IPS DF 4.7 (cell line): ENCODE measurements at regions not wholly inside any gene's neighbourhood (a gene's known extent, or its start where the extent isn't known, plus 50 kb on each side); places are given as distances from the start of the nearest gene placed in this dataset.

Source experiments
- DNase-seq: peaks from one replicate; pipeline ENCODE4 v3.0.0-alpha.2; 2013; ENCODE audit warnings: low spot score; ENCODE audit errors: extremely low read depth

GRCh38 chr2:4551691-4552474 is 848.5 kb downstream of the DCDC2C start:
- no peak for DNase-seq

- no peak for DNase-seq
Observed at GRCh38 chr2:4553241-4553640, 849.9 kb downstream of the DCDC2C start.

DNA sequence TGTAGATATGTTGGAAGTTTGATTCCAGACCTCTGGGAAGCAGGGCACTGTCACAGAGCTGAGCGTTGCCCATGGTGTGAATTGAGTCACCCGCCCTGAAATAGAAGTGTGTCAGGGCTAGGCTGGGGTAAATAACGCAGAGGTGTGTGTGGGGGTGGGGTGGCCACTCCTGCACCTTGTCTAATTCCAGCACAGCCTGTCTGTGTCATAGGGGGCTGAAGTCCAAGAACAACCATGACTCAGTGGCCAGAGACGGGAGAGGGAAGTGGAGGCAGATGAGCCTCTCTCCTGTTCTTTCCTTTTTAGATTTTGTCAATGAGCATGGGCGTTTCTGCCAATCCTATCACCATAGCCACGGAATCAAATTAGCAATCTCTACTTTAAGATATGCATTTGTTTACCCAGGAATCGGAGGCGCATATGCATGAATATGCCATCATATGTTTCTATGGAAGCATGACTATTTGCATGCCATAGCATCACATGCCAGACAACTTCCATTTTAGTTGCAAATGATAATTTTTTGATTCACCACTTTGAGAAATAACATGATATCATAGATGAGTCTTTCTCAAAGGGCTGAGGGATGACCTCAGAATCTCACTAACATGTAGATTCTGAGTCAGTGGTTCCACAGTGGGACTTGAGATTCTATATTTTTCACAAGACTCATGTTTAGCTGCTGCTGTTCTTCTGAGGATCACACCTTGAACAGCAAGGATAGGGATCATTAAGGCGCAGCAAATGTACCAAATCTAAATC is 852.9 kb downstream of the DCDC2C start:
- no peak for DNase-seq

- no peak for DNase-seq
Observed at GRCh38 chr2:4561196-4561595, 857.8 kb downstream of the DCDC2C start.

DNA sequence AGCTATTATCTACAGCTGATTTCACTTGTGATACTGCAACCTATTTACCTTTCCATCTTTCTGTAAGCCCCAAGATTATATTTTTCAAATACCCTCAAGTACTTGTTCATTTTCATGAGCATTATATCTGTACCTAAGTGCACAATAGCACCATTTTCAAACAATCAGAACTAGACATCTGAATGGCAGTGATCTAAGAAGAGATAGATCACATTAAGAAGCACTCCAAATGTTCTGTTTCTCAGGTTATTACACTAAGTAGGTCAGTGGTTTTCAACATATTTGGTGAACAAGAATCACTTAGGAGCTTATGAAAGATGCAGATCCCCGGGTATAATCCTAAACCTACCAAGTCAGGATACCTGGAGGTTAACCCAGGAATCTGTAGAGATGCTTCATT is 872.7 kb downstream of the DCDC2C start:
- no peak for DNase-seq

- DNase-seq, result no peak
Observed at GRCh38 chr2:4579977-4580376, 876.6 kb downstream of the DCDC2C start.

DNA sequence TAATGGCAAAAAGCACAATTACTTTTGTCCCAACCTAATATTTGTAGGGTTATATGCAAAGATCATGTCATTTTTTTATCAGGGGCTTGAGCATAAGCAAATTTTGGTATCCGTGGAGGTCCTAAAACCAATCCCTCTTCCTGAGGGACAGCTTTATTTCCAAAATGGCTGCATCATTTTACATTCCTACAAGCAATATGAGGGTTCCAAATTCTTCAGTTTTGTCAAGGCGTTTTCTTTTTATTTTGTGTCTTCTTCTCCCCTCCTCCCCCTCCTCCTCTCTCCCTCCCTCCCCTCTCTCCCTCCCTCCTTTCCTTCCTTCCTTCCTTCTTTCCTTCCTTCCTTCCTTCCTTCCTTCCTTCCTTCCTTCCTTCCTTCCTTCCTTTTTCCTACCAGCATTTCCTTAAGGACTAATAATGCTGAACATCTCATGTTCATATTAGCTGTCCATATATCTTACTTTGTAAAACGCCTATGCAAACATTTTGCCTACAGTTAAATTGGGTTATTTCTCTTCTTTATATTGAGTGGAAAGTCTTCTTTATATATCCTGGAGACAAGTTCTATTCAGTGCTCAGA is 881.8 kb downstream of the DCDC2C start:
- DNase-seq, result no peak

DNA sequence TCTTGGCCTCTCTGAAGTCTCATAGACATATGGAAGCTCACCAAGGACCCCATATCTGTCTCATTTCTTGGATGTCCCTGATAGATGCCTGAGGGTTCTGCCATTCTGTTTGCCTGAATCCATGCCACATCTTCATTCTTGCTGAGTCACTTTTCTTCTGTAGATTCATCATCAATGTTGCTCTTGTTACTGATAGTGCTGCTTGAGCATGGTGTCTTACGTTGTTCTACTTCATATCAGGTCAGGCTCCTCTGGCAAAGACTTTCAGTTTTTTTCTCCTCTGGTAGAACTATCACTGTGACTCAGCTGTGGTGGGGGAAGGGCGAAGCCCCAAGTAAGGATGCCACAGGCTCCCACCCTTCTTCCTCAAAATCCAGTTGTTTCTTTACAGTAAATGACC is 885.2 kb downstream of the DCDC2C start:
- no peak for DNase-seq

DNA sequence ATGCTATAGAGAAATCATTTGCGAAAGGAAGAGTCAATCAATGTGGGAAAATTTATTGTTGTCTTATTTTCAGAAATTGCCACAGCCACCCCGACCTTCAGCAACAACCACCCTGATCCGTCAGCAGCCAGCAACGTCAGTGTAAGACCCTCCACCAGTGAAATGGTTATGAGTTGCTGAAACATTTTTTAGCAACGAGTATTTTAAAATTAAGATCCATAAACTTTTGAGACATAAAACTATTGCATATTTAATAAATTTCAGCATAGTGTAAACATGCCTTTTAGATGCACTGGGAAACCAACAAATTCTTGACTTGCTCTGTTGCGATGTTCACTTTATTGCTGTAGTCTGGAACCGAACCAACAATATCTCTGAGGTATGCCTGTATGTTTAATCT is 887.9 kb downstream of the DCDC2C start:
- no peak for DNase-seq

- no peak for DNase-seq
Observed at GRCh38 chr2:4597400-4597799, 894.0 kb downstream of the DCDC2C start.

DNA sequence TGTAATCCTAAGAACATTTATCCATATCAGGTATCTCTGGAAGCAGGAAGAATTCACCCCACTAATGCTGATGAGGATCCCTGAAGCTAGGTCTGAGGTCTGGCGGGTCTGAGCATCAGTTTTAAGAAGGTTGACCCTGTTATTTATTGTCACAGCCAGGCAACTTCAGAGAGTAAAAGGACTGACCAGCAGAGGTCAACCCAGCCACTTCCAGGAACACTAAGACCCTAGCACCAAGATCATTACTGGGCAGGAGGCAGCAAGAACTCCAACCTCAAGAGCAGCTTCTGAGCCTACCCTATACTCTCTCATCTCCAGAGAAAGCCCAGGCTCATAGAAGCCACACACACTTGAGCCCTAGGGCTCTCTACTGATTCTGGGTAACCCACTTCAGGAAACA is 901.4 kb downstream of the DCDC2C start:
- DNase-seq, result no peak

DNA sequence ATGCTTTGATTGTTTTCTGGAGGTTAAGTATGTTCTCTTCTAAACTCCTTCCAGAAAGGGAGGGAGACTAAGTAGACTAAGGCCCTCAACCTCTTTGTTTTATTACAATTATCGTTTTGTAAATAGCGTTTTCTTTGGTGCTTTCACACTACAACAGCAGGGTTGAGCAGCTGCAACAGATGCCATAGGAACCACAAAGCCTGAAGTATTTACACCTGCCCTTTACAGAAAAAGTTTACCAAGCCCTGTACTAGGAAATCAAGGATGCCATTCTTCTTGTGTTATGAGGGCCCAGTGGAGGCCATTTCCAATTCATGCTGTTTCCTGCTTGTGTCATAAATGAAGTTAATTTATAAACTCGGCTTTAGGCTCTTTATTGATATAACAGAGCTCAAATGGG is 914.8 kb downstream of the DCDC2C start:
- DNase-seq, result no peak

DNA sequence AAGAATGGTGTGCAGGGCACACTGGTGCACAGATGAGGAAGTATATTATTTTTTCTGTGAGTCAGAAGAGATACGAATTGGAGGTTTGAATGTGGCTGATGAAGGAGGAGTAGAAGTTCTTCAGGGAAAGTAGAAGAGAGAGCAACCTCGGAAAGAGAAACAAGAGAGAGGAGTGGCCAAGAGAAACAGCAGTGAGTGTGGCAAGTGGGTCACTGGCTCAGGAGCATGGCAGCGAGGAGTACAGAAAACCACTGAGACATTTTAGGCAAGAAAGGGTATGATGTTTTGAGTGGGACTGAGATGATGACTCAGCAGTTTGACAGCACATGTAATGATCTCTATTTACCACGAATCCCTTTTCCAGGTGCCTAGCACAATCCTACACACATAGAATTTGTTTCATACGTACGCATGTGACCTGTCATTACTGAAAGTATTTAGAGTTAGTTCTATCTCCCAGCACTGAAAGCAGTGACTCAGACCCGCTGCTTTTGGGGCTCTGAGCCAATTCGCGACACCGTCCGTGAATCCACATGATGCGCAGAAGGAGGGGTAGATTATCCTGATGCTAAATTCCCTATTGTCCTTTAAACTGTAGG is 915.4 kb downstream of the DCDC2C start:
- no peak for DNase-seq

GRCh38 chr2:4628998-4629501 is 925.7 kb downstream of the DCDC2C start:
- no peak for DNase-seq

DNA sequence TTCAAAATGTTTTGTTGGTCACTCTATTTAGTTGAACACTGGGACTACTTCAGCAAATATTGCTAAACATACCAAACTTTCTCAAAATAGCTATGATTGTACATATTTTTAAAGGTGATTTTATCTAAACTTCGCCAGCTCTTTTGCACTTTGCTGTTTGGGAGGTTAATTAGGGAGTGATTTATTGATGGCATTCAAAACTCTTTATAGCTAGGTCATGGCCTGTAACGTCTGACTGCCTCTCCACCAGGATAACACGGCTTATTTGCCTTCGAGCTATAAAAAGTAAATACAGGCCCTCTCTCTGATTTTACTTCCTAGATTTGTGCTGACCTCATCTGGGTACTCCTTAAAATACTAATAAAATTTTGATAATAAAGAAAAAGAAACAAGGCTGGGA is 931.9 kb downstream of the DCDC2C start:
- DNase-seq, result no peak

DNA sequence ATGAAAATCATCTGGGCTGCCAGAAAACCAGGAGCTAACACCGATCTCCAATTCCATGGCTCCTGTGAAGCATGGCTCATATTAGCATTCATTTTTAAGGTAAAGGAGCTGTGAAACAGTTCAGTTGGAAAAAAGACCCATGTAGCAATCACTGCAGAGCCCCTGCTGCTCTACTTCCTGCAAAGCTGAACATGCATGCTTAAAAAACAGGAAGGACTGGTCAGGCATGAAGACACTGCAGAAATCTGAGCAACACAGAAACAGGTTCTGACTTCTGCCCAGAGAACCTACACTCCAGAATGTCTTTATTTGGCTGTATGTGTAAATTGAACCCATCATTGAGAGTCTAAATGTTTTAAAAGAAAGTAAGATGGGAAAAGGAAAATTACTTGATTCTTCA is 950.6 kb downstream of the DCDC2C start:
- no peak for DNase-seq

DNA sequence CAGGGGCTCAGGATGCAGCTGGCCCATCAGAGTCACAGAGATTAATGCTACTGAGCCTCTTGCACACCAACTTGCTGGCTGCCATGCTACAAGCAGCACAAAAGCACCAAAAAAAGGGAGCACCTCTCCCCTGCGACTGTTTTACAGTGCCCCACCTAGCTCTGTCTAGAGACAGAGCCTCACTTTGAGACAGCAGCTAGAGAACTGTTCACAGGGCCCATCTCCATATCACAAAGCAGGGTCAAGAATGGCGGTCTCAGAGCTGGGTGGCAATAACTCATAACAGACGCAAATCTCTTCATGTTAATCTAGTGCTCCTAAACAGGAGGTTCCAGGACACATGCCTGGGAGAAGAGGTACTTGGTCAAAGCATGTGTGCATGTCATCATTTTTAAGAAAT is 953.0 kb downstream of the DCDC2C start:
- no peak for DNase-seq

- DNase-seq, result no peak
Observed at GRCh38 chr2:4662161-4662779, 958.9 kb downstream of the DCDC2C start.

DNA sequence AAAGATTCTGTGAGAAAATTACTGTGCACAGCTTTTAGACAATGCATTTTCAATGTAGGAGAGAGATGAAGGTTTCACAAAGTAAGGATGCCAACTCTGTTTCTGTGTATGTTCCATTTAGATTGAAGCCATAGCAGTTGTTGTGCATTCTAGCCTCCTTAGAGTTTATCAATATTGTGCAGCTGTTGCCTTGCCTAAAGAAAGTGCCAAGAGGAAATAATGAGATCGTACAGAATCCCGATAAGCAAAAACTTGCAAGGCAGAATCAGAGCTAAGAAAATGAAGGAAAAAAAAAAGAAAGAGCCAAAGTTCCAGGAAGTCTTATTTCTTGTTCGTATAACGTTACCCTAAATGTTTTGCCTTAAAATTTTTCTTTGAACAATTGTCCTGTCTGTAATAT is 965.0 kb downstream of the DCDC2C start:
- no peak for DNase-seq

DNA sequence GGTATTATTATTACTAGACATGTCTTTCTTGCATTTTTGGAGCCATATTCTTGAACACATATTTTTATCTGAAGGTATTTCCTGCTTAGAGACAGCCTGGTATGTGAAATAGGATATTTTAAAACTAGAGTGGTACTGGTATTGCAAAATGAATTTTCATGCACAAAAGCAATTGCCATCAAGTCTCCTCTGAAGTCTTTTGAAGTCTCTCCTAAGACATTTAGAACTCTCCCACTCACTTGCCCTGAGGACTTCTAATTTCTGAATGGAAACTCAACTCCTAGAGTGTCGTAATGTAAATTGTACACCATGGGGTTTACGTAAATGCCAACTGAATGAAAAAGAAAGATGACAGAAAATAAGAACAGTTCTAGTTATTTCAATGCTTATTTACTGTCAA is 967.0 kb downstream of the DCDC2C start:
- no peak for DNase-seq

GRCh38 chr2:4673025-4673489 is 969.7 kb downstream of the DCDC2C start:
- DNase-seq, result no peak
